C1 segment of cervical spinal cord (tissue), 14 donors: ENCODE measurements at regions not wholly inside any gene's neighbourhood (a gene's known extent, or its start where the extent isn't known, plus 50 kb on each side); places are given as distances from the start of the nearest gene placed in this dataset.
A peak's percentile ranks its signal among the peaks of the same experiment; 100 is the strongest.

Experiments used
- DNase-seq, 14 donors: peaks; one replicate each; lab custom pipeline; 2025; lab: John Stamatoyannopoulos, UW

GRCh38 chr4:136927172-136927571, 605.1 kb downstream of the PCDH18 start:
- no peak for DNase-seq

GRCh38 chr4:136925203-136925602, 607.1 kb downstream of the PCDH18 start:
- DNase-seq: no peak

GRCh38 chr4:136922066-136922465, 610.2 kb downstream of the PCDH18 start:
- DNase-seq: no peak

DNA sequence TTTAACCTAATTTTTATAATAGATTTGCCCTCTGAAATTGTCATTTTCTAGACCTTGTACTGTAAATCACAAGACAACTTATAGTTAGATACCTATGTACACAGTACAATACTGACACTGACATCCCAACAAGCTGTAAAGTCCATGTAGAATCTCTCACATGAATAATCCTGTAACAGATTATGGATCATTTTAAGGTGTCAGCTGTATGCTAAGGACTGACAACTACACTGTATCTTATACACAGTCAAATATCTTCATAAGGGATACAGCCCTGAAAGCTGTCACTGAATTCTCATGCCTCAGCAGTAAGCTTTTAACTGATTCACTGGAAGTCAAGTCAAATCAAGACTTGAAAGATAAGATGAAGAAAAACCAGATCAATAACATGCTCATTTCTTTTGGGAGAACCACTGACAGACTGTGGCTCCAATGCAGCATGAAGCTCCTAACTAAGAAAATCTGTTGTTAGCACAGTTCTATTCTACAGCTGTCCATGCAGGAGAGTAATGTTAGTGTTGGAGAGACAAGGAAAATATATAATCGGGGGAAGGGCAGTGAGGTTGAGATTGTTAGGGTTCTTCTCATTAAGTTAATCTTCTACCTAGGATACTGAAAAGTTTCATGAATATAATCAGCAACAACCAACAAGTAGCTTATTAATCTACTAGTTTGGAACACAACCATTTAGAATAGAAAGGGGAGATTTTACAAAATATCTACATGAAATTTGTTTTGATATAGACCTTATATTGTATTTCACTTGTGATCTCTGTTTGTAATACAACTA, 612.0 kb downstream of the PCDH18 start:
- no peak for DNase-seq

GRCh38 chr4:136918772-136919171, 613.5 kb downstream of the PCDH18 start:
- DNase-seq: no peak

- DNase-seq: no peak
These were observed 614.8 kb downstream of the PCDH18 start for GRCh38 chr4:136917312-136918110.

- DNase-seq: no peak
These were observed 622.7 kb downstream of the PCDH18 start for GRCh38 chr4:136909626-136910025.

- no peak for DNase-seq
These were observed 624.2 kb downstream of the PCDH18 start for GRCh38 chr4:136908122-136908521.

GRCh38 chr4:136900696-136901095, 631.6 kb downstream of the PCDH18 start:
- no peak for DNase-seq

- DNase-seq: no peak
These were observed 633.6 kb downstream of the PCDH18 start for GRCh38 chr4:136898590-136899248.

- DNase-seq: no peak
These were observed 638.7 kb downstream of the PCDH18 start for GRCh38 chr4:136893573-136893972.

DNA sequence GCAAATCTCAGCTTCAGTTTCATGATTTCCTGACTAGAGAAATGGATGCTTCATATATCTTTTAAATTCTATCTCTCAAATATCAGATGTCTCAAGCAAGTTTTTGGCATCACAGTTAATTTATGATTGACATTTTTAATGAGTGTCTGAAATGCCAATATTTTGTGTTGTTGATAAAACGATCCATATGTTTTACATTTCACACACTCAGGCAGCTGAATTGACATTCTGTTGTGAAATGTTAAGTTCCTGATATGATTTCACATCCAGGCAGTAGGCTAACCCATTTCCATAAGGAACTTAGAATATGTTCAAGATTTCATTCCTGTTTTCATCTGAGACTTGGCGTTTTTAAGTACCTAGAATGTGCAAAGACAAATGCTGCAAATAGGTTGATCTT, 650.6 kb downstream of the PCDH18 start:
- DNase-seq: no peak

DNA sequence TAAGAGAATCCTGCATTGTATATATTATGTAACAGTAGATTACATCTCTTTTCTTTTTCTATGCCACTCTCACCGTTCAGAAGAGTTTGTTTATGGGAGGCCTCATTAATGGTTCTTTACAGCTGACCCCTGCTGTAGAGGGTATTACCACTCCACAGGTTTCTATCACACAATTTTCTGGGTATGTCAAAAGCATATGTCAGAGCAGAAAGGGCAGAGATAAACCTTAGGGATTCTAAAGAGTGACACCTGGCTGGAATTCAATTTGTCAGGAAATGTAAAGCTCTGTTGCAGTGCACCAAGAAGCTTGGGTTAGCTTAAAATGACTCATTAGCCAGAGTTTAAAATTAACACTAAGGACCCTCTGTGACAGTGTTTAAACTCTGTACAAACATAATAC, 658.7 kb downstream of the PCDH18 start:
- no peak for DNase-seq

DNA sequence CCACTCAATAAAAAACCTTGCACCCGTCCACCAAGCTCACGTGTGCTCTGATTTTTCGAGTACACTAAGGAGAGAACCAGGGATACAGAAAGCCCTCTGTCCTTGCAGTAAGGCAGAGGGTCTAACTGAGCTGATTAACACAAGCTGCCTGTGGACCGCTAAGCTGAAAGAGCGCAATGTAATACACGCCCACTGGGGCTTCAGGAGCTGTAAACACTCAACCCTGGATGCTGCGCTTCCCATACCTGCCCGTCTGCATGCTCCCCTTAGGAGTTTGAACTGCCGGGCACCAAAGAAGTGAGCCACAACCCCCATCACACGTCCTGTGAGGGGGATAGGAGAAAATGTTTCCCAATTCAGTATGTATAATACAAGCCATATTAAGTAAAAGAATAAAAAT, 664.8 kb downstream of the PCDH18 start:
- DNase-seq: no peak

DNA sequence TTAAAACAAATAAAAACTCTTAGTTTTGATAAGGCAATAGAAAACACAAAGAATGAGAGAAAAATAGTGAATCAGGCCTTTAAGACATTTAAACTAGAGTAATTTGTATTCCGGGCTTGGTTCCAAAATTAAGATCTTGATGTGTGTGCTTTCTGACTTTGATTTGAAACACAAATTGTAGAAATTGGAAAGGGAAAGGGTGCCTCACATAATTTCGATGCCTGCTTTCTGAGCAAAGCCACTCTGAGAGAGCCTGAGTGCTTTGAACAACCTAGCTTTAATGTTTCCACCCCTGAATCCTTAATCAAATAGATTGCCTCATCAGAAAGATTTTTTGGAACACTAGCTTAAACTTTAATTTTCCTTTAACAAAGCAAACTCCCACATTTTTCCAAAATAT, 666.8 kb downstream of the PCDH18 start:
- no peak for DNase-seq

DNA sequence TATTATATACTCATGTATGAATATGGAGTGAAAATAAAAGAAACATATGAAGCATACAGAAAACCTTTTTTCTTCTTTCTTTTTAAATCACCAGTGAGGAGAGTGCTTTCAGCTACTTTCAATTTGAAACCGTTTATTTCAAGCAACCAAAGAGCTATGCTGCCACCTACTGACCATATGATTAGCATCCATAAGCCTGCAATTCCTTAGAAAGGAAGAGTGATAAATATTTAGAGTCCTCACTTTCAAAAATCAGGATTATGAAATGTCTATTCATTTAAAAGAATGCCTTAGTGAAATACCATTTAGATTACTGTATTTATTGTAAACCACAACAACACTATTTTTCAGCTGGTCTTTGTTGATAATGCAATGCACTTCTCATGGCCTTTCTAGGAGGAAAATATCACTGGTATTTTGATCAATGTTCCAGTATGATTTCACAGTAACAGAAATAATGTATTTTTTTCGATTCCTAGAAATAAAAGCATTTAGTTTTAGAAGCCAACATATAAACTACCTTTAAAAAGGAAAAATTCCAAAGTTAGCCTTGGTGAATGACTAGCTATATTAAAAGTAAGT, 667.6 kb downstream of the PCDH18 start:
- DNase-seq: peak in 4 of 14 donors; percentile 0 to 18 (median 11)

DNA sequence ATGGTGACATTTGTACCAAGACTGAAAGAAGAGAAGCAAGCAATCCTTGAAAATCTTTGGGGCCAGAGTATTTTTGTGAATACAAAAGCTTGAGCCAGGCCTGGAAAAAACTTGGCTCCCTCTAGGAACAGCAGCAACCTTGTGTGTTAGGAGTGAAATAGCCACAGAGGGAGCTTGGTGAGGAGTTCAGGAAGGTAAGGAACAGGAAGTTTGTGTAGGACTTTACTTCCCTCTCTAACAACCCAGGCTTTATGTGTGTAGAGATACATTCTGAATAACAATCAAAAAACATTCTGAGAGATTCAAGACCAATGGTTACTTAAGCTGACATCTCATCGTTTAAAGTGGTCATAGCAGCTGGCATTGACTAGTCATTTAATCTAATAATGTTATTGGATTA, 668.5 kb downstream of the PCDH18 start:
- DNase-seq: peak in 1 of 14 donors; percentile 4

GRCh38 chr4:136862653-136863052, 669.6 kb downstream of the PCDH18 start:
- no peak for DNase-seq

GRCh38 chr4:136861091-136861490, 671.2 kb downstream of the PCDH18 start:
- no peak for DNase-seq

DNA sequence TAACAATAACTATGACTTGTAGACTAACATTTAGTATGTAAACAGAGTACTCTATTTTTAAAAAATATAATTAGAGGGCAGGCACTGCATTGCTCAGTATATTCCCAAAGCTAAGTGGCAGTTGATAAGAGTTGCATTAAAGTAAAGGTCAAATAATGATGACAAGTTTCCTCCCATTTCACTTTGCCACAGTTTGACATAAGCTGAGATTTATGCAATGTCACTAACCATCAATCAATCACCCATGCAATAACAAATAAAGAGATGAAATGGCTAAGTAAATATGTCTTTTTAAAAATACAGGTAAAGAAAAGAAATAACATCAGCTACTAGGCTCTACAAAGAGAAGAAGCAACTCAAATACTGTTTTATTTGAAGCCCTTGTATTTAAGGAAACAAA, 673.4 kb downstream of the PCDH18 start:
- DNase-seq: no peak

DNA sequence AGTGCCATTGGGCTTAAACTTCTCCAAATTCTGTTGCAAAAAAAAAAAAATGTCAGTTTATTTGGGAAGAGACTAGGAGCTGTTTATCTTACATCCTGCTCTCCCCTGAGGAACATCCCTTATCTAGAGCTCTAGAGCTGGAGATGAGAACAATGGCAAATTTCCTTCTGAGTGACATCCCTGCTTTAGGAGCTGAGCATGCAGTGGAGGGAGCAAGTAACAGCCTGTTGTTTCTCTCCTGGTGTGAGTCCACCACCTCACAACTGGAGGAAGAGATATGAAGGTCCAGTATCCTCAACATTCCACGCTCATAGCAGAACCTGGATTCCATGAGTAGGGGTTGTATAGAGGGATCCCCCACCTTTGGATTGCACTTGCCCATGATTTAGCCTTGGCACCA, 676.4 kb downstream of the PCDH18 start:
- DNase-seq: no peak

DNA sequence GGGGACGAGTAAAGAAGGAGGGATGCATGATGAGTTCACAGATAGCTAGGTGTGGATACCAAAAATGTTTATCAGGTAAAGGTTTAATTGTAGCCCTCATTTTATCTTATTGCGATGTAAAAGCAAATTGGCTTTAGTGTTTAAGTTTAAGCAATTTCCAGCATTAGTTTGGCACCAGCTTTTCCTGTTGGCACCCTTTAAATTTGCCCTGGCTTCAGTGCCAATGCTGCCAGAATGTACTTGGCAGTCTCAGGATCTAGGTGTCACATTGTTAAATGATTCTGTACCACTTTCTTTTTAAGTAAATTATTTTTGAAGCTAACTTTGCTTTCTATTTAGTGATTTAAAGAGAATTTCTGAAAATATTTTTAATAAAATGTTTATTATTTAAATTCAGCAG, 681.8 kb downstream of the PCDH18 start:
- no peak for DNase-seq
